SK-N-MC (cell line): ENCODE measurements at regions not wholly inside any gene's neighbourhood (a gene's known extent, or its start where the extent isn't known, plus 50 kb on each side); places are given as distances from the start of the nearest gene placed in this dataset.

Experiments
- EZH2 ChIP-seq: fragments of 200-600 bp; sonication (generic); IDR thresholded peaks from one replicate; pipeline ENCODE4 v1.6.1; 2017; ENCODE audit warnings: antibody characterized with exemption
- POLR2AphosphoS5 ChIP-seq: IDR thresholded peaks from 2 replicates; pipeline ENCODE4 v1.6.1; 2012; ENCODE audit warnings: mild to moderate bottlenecking, low read depth, low read length, borderline replicate concordance

GRCh38 chr6:28709478-28710349, 184.0 kb downstream of the GPX5 start:
- TF ChIP-seq POLR2AphosphoS5 (no peak; the same call in 1 of the 2 replicates), EZH2 (no peak)
